SK-N-SH (cell line): ENCODE measurements at regions not wholly inside any gene's neighbourhood (a gene's known extent, or its start where the extent isn't known, plus 50 kb on each side); places are given as distances from the start of the nearest gene placed in this dataset.

Experiments
- CTCF ChIA-PET: fragments of 300-600, 350-600 bp; formaldehyde crosslinking; extraction: SDS; loops from one replicate; lab custom pipeline; 2021; lab: Yijun Ruan, JAX
- POLR2A ChIA-PET: fragments of 350-600 bp; sonication (Branson Sonifier 250); formaldehyde crosslinking; extraction: SDS; loops from one replicate; lab custom pipeline; 2020; ENCODE audit warnings: antibody characterized with exemption, inconsistent platforms; lab: Yijun Ruan, JAX
- DNase-seq: peaks from one replicate; pipeline ENCODE4 v3.0.0; 2012
- H2AFZ ChIP-seq: fragments of 200-600 bp; sonication (generic); 2 replicates; pipeline ENCODE4 v1.8.1; 2016; ENCODE audit warnings: antibody characterized with exemption, mild to moderate bottlenecking, low read depth
- H3F3A ChIP-seq: fragments of 200-600 bp; sonication (generic); replicated peaks from 2 replicates; pipeline ENCODE3; 2016; ENCODE audit warnings: antibody characterized with exemption, mild to moderate bottlenecking; ENCODE audit not compliant: insufficient read depth
- H3K27ac ChIP-seq, 2 experiments: fragments of 200-500 bp in 1 of 2; fragments of 200-600 bp in 1 of 2; sonication (Bioruptor generic) in 1 of 2; sonication (generic), shearing (Covaris generic) in 1 of 2; 2 replicates each; pipeline versions ENCODE4 v1.5.1 to v1.6.1; 2014 to 2016; ENCODE audit warnings: low read depth in 2 of 2, inconsistent platforms in 1 of 2, low read length in 1 of 2, mild to moderate bottlenecking in 1 of 2, mixed read lengths in 1 of 2
- H3K27me3 ChIP-seq: fragments of 200-600 bp; sonication (generic), shearing (Covaris generic); 2 replicates; pipeline ENCODE4 v1.6.1; 2016; ENCODE audit warnings: mixed run types; ENCODE audit not compliant: insufficient read depth
- H3K36me3 ChIP-seq, 2 experiments: fragments of 200-500 bp in 1 of 2; fragments of 200-600 bp in 1 of 2; sonication (Bioruptor generic) in 1 of 2; sonication (generic) in 1 of 2; replicated peaks in 1 of 2; 2 replicates each; pipeline versions ENCODE3 to v1.5.1; 2014 to 2016; ENCODE audit warnings: low read length in 1 of 2, mild to moderate bottlenecking in 1 of 2; ENCODE audit not compliant: insufficient read depth in 2 of 2, control insufficient read depth in 1 of 2
- H3K4me1 ChIP-seq, 2 experiments: fragments of 200-500 bp in 1 of 2; fragments of 200-600 bp in 1 of 2; sonication (Bioruptor generic) in 1 of 2; sonication (generic), shearing (Covaris generic) in 1 of 2; 2 replicates each; pipeline versions ENCODE4 v1.5.1 to v1.6.1; 2014 to 2016; ENCODE audit warnings: low read depth in 1 of 2, low read length in 1 of 2, mixed run types in 1 of 2; ENCODE audit not compliant: insufficient read depth in 2 of 2, control insufficient read depth in 1 of 2
- H3K4me2 ChIP-seq: fragments of 200-600 bp; sonication (generic), shearing (Covaris generic); 2 replicates; pipeline ENCODE4 v1.6.1; 2017; ENCODE audit warnings: mixed run types
- H3K4me3 ChIP-seq, 2 experiments: fragments of 200-500 bp in 1 of 2; fragments of 200-600 bp in 1 of 2; sonication (Bioruptor generic) in 1 of 2; sonication (generic), shearing (Covaris generic) in 1 of 2; 2 replicates each; pipeline versions ENCODE4 v1.5.1 to v1.8.1; 2014 to 2016; ENCODE audit warnings: low read depth in 2 of 2, inconsistent platforms in 1 of 2, low read length in 1 of 2, mild to moderate bottlenecking in 1 of 2, mixed read lengths in 1 of 2, moderate library complexity in 1 of 2
- H3K79me2 ChIP-seq: fragments of 200-600 bp; sonication (generic); 2 replicates; pipeline ENCODE4 v1.8.1; 2017; ENCODE audit warnings: mild to moderate bottlenecking; ENCODE audit not compliant: insufficient read depth
- H3K9ac ChIP-seq: fragments of 200-600 bp; sonication (generic); 2 replicates; pipeline ENCODE4 v1.6.1; 2017; ENCODE audit warnings: mixed run types
- H3K9me2 ChIP-seq: fragments of 200-600 bp; sonication (generic); 2 replicates; pipeline ENCODE4 v1.6.1; 2017; ENCODE audit warnings: mixed run types
- H3K9me3 ChIP-seq: fragments of 200-600 bp; sonication (generic); 2 replicates; pipeline ENCODE4 v1.6.1; 2017; ENCODE audit warnings: mixed run types, mild to moderate bottlenecking, moderate library complexity
- H4K20me1 ChIP-seq: fragments of 200-600 bp; sonication (generic); 2 replicates; pipeline ENCODE4 v1.6.1; 2017; ENCODE audit warnings: mild to moderate bottlenecking, mixed run types; ENCODE audit not compliant: insufficient read depth
- CHD2 ChIP-seq: fragments of 150-350 bp; IDR thresholded peaks from 2 replicates; pipeline ENCODE4 v1.6.1; 2018; ENCODE audit warnings: low read length; ENCODE audit not compliant: partially characterized antibody
- EP300 ChIP-seq, 2 experiments: IDR thresholded peaks; 2 replicates each; pipeline versions ENCODE4 v1.4.0 to v1.6.1; 2012; ENCODE audit warnings: borderline replicate concordance in 1 of 2, low read depth in 1 of 2, low read length in 1 of 2
- FOSL2 ChIP-seq: IDR thresholded peaks from 2 replicates; pipeline ENCODE4 v1.4.0; 2012; ENCODE audit warnings: low read depth, mild to moderate bottlenecking, moderate library complexity, borderline replicate concordance
- GABPA ChIP-seq: IDR thresholded peaks from 2 replicates; pipeline ENCODE4 v1.4.0; 2012; ENCODE audit warnings: low read depth, mild to moderate bottlenecking
- POLR2AphosphoS5 ChIP-seq: IDR thresholded peaks from 2 replicates; pipeline ENCODE4 v1.6.1; 2012; ENCODE audit warnings: low read depth, low read length
- SMC3 ChIP-seq: IDR thresholded peaks from 2 replicates; pipeline ENCODE4 v1.6.1; 2012; ENCODE audit warnings: low read depth, low read length, improper control_type of control experiment
- TEAD4 ChIP-seq: IDR thresholded peaks from 2 replicates; pipeline ENCODE4 v1.4.0; 2012; ENCODE audit warnings: mild to moderate bottlenecking, borderline replicate concordance; ENCODE audit not compliant: insufficient read depth
- WGBS: methylation state at CpG from one replicate; pipeline ENCODE4 v1.1.6; 2017; ENCODE audit warnings: low lambda C conversion rate; 5-methylcytosine and 5-hydroxymethylcytosine counted together
- TF ChIP-seq, protein P1 (sequence below): fragments of 200-600 bp; sonication (generic); IDR thresholded peaks from 2 replicates; pipeline ENCODE4 v1.6.1; 2017; ENCODE audit warnings: antibody characterized with exemption, mild to moderate bottlenecking, moderate library complexity

DNA sequence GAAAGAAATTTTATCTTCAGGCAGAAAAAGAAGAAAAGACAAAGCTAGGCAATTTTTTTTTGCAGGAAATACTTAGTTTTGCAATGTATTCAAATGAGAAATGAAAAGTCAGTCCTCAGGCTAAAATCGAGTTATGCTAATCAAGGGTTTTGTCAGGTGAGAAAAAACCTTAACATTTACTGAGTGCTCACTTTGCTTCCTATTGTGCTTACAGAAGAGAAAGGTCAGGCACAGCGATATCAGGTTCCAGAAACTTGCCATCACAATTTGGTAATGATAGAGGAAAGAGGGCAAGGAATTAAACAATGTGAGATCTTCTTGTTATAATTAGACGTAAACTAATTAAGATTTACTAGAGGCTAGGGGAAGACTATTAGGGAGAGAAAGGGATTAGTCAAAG lies 431.7 kb upstream of the CTNND2 start:
- Histone ChIP-seq H3K9me3 (no peaks in the 10 kb centered on the region), H3K27me3 (no peaks in the 10 kb centered on the region), H3K4me2 (no peak overlapping the region), H3K4me3 (no peak overlapping the region), H3K79me2 (no peaks in the 10 kb centered on the region), H3K36me3 (no peaks in the 10 kb centered on the region), H3K4me1 (no peaks in the 10 kb centered on the region), H3K9me2 (no peaks in the 10 kb centered on the region), H3F3A (no peaks in the 10 kb centered on the region), H3K9ac (no peak overlapping the region), H3K27ac (no peak overlapping the region), H4K20me1 (no peaks in the 10 kb centered on the region), H2AFZ (no peak overlapping the region)
- POLR2A ChIA-PET, result no interaction called here
- 14% methylated on average over 3 of the region's 3 CpGs for WGBS
- TF ChIP-seq, protein P1, sequence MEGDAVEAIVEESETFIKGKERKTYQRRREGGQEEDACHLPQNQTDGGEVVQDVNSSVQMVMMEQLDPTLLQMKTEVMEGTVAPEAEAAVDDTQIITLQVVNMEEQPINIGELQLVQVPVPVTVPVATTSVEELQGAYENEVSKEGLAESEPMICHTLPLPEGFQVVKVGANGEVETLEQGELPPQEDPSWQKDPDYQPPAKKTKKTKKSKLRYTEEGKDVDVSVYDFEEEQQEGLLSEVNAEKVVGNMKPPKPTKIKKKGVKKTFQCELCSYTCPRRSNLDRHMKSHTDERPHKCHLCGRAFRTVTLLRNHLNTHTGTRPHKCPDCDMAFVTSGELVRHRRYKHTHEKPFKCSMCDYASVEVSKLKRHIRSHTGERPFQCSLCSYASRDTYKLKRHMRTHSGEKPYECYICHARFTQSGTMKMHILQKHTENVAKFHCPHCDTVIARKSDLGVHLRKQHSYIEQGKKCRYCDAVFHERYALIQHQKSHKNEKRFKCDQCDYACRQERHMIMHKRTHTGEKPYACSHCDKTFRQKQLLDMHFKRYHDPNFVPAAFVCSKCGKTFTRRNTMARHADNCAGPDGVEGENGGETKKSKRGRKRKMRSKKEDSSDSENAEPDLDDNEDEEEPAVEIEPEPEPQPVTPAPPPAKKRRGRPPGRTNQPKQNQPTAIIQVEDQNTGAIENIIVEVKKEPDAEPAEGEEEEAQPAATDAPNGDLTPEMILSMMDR, result no peak
- TF ChIP-seq POLR2AphosphoS5, result no peak
- TF ChIP-seq SMC3, result no peak
- CTCF ChIA-PET, result no interaction called here
- DNase-seq, result no peak

DNA sequence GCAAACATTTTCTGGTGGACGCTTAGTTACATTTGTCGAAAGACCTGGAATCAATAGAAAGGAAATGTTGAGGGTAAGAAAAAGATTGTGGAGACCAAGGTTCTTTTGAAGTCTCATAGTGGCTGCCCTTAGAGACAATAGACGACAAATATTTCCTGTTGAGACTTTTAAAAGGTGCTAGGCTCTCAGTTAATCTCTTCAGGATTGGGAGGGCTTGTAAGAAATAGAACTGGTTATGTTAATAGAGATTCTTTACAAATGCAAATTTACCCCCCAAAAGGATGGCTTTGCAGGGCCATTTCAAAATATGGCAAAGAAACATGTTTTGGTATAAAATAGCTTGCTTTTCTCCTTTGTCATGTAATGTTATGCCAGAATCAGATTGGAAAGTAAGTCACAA lies 428.2 kb upstream of the CTNND2 start:
- WGBS, result 53% methylated on average over 3 of the region's 3 CpGs
- CTCF ChIA-PET, result interaction anchor here (1.2 kb wide), 1 partner anchor 1146 kb away, joined by 3 read pairs; no protein-coding TSS in a partner anchor
- H3K9me2 ChIP-seq, result no peaks in the 10 kb centered on the region
- TF ChIP-seq GABPA (no peak), EP300 (IDR thresholded peaks at IDR 0.05; ENCODE audit: borderline replicate concordance in 1 of 2, low read depth in 1 of 2, low read length in 1 of 2) (no peak), TEAD4 (no peak), CHD2 (no peak), POLR2AphosphoS5 (no peak), FOSL2 (no peak)
- TF ChIP-seq, protein P1, result no peak
- no peaks in the 10 kb centered on the region for H4K20me1 ChIP-seq
- H2AFZ ChIP-seq, result no peak overlapping the region
- DNase-seq, result no peak
- H3K4me2 ChIP-seq, result no peak overlapping the region
- POLR2A ChIA-PET, result no interaction called here
- H3K4me1 ChIP-seq, result no peaks in the 10 kb centered on the region
- H3K9ac ChIP-seq, result no peak overlapping the region
- H3K36me3 ChIP-seq, result no peaks in the 10 kb centered on the region
- no peak overlapping the region for H3K27ac ChIP-seq
- no peaks in the 10 kb centered on the region for H3K27me3 ChIP-seq
- H3K4me3 ChIP-seq, result no peak overlapping the region
- no peaks in the 10 kb centered on the region for H3K9me3 ChIP-seq
- H3F3A ChIP-seq, result no peaks in the 10 kb centered on the region
- no peaks in the 10 kb centered on the region for H3K79me2 ChIP-seq
